GM19463 (cell line): ENCODE measurements at regions not wholly inside any gene's neighbourhood (a gene's known extent, or its start where the extent isn't known, plus 50 kb on each side); places are given as distances from the start of the nearest gene placed in this dataset.

Experiments used
- ATAC-seq: cut with Tn5 transposase; IDR thresholded peaks from one replicate; pipeline ENCODE4 v1.9.1; 2021; ENCODE audit warnings: mild to moderate bottlenecking, moderate library complexity; ENCODE audit not compliant: unreplicated experiment

- no peak for ATAC-seq
These were observed 107.3 kb downstream of the OGFRL1 start for GRCh38 chr6:71395731-71396409.

- peak; percentile 96 for ATAC-seq
These were observed 107.8 kb downstream of the OGFRL1 start for GRCh38 chr6:71396410-71396801.

- ATAC-seq: no peak
These were observed 110.7 kb downstream of the OGFRL1 start for GRCh38 chr6:71399279-71399678.

GRCh38 chr6:71400852-71401251, 112.2 kb downstream of the OGFRL1 start:
- ATAC-seq: no peak

- no peak for ATAC-seq
These were observed 113.5 kb downstream of the OGFRL1 start for GRCh38 chr6:71402096-71402495.

- no peak for ATAC-seq
These were observed 115.0 kb downstream of the OGFRL1 start for GRCh38 chr6:71403422-71404134.

GRCh38 chr6:71404145-71404966, 115.7 kb downstream of the OGFRL1 start:
- ATAC-seq: no peak

- ATAC-seq: no peak
These were observed 116.3 kb downstream of the OGFRL1 start for GRCh38 chr6:71404967-71405278.

- no peak for ATAC-seq
These were observed 116.8 kb downstream of the OGFRL1 start for GRCh38 chr6:71405416-71405815.

GRCh38 chr6:71406865-71407860, 118.6 kb downstream of the OGFRL1 start:
- ATAC-seq: no peak

GRCh38 chr6:71408787-71409723, 120.4 kb downstream of the OGFRL1 start:
- no peak for ATAC-seq

GRCh38 chr6:71410164-71410566, 121.6 kb downstream of the OGFRL1 start:
- peak; percentile 55 for ATAC-seq

GRCh38 chr6:71410681-71411080, 122.1 kb downstream of the OGFRL1 start:
- peak; percentile 16 for ATAC-seq

GRCh38 chr6:71411882-71412281, 123.3 kb downstream of the OGFRL1 start:
- ATAC-seq: no peak

- ATAC-seq: no peak
These were observed 124.0 kb downstream of the OGFRL1 start for GRCh38 chr6:71412559-71413140.

- ATAC-seq: no peak
These were observed 125.9 kb downstream of the OGFRL1 start for GRCh38 chr6:71414486-71414885.

- ATAC-seq: no peak
These were observed 130.8 kb downstream of the OGFRL1 start for GRCh38 chr6:71419217-71420094.

- ATAC-seq: peak; percentile 38
These were observed 131.6 kb downstream of the OGFRL1 start for GRCh38 chr6:71420095-71420692.
